GM10248 (cell line): ENCODE measurements at regions not wholly inside any gene's neighbourhood (a gene's known extent, or its start where the extent isn't known, plus 50 kb on each side); places are given as distances from the start of the nearest gene placed in this dataset.
"Not testable (repeated sequence)": the region's sequence is repeated elsewhere in the genome, so short reads cannot be mapped to it uniquely, and the experiment has no call there.

ENCODE experiments used
- CTCF ChIA-PET: fragments of 300-600 bp; sonication (Branson Sonifier 250); formaldehyde crosslinking; extraction: SDS; loops from one replicate; lab custom pipeline; 2021; ENCODE audit warnings: antibody characterized with exemption; lab: Yijun Ruan, JAX
- POLR2A ChIA-PET: fragments of 350-650 bp; sonication (Branson Sonifier 250); formaldehyde crosslinking; extraction: SDS; loops from one replicate; lab custom pipeline; 2020; ENCODE audit warnings: antibody characterized with exemption; lab: Yijun Ruan, JAX
- DNase-seq: peaks from one replicate; pipeline ENCODE4 v3.0.0; 2012; ENCODE audit errors: extremely low spot score
- CTCF ChIP-seq: IDR thresholded peaks from 2 replicates; pipeline ENCODE4 v1.5.1; 2012; ENCODE audit warnings: mild to moderate bottlenecking, low read depth; ENCODE audit errors: extremely low read depth, missing control alignments, control extremely low read depth

- TF ChIP-seq CTCF, result no peak
- no peak for DNase-seq
- POLR2A ChIA-PET, result no interaction called here
- CTCF ChIA-PET, result no interaction called here
These were observed 373.4 kb downstream of the TMEM121 start for GRCh38 chr14:105899657-105900397.

GRCh38 chr14:105900398-105901160 lies 374.2 kb downstream of the TMEM121 start:
- TF ChIP-seq CTCF, result no peak
- ChIA-PET CTCF (no interaction called here), POLR2A (no interaction called here)
- DNase-seq, result no peak

GRCh38 chr14:105901226-105901625 lies 374.8 kb downstream of the TMEM121 start:
- no peak for DNase-seq
- ChIA-PET CTCF (no interaction called here), POLR2A (no interaction called here)
- no peak for TF ChIP-seq CTCF

- DNase-seq, result no peak
- CTCF ChIA-PET, result no interaction called here
These were observed 375.9 kb downstream of the TMEM121 start for GRCh38 chr14:105902131-105902898.

GRCh38 chr14:105902899-105903165 lies 376.4 kb downstream of the TMEM121 start:
- DNase-seq, CTCF ChIA-PET, POLR2A ChIA-PET: not testable (repeated sequence)

More at GRCh38 chr14:105902131-105902898, 375.9 kb downstream of the TMEM121 start:
- no peak for TF ChIP-seq CTCF
- POLR2A ChIA-PET, result no interaction called here

- POLR2A ChIA-PET, result no interaction called here
- TF ChIP-seq CTCF, result no peak
- CTCF ChIA-PET, result no interaction called here
- no peak for DNase-seq
These were observed 377.6 kb downstream of the TMEM121 start for GRCh38 chr14:105903971-105904370.
